Epithelial cell of proximal tubule (primary cell): ENCODE measurements at regions not wholly inside any gene's neighbourhood (a gene's known extent, or its start where the extent isn't known, plus 50 kb on each side); places are given as distances from the start of the nearest gene placed in this dataset.

Experiments
- DNase-seq: peaks from one replicate; pipeline ENCODE4 v3.0.0-alpha.2; 2011; ENCODE audit warnings: low read depth
- H3K4me3 ChIP-seq: 2 replicates; pipeline ENCODE4 v1.5.1; 2011; ENCODE audit warnings: low read depth, mild to moderate bottlenecking, low read length
- CTCF ChIP-seq: conservative IDR thresholded peaks from 2 replicates; pipeline ENCODE4 v1.5.1; 2012; ENCODE audit warnings: low read depth, mild to moderate bottlenecking, low read length

- H3K4me3 ChIP-seq: no peak overlapping the region
- no peak for DNase-seq
- no peak for TF ChIP-seq CTCF
Observed at GRCh38 chr5:21644032-21644431, 1209.1 kb downstream of the CDH12 start.

- no peak for TF ChIP-seq CTCF
- no peak overlapping the region for H3K4me3 ChIP-seq
- DNase-seq: no peak
Observed at GRCh38 chr5:21642312-21642711, 1210.8 kb downstream of the CDH12 start.

- TF ChIP-seq CTCF: no peak
- no peak overlapping the region for H3K4me3 ChIP-seq
- peak; percentile 15 for DNase-seq
Observed at GRCh38 chr5:21623831-21624230, 1229.3 kb downstream of the CDH12 start.

- no peak for TF ChIP-seq CTCF
- DNase-seq: no peak
- H3K4me3 ChIP-seq: no peak overlapping the region
Observed at GRCh38 chr5:21615195-21615765, 1237.9 kb downstream of the CDH12 start.

- no peak for DNase-seq
- TF ChIP-seq CTCF: no peak
- H3K4me3 ChIP-seq: no peak overlapping the region
Observed at GRCh38 chr5:21613971-21614488, 1239.1 kb downstream of the CDH12 start.

- no peak for DNase-seq
- H3K4me3 ChIP-seq: no peak overlapping the region
- no peak for TF ChIP-seq CTCF
Observed at GRCh38 chr5:21603796-21604195, 1249.3 kb downstream of the CDH12 start.

- DNase-seq: no peak
- H3K4me3 ChIP-seq: no peak overlapping the region
- no peak for TF ChIP-seq CTCF
Observed at GRCh38 chr5:21594566-21594965, 1258.6 kb downstream of the CDH12 start.
